A549 (cell line): ENCODE measurements at regions not wholly inside any gene's neighbourhood (a gene's known extent, or its start where the extent isn't known, plus 50 kb on each side); places are given as distances from the start of the nearest gene placed in this dataset.

ENCODE experiments used
- BHLHE40 ChIP-seq: IDR thresholded peaks from 2 replicates; pipeline ENCODE4 v1.6.1; 2012; ENCODE audit warnings: low read depth, low read length, inconsistent platforms
- CBX2 ChIP-seq: fragments of 200-600 bp; sonication (generic); IDR thresholded peaks from 2 replicates; pipeline ENCODE4 v1.6.1; 2016; ENCODE audit warnings: low read depth, mild to moderate bottlenecking, borderline replicate concordance
- CTCF ChIP-seq: fragments of >200 bp; sonication (Bioruptor Twin); formaldehyde crosslinking; IDR thresholded peaks from 3 replicates; pipeline ENCODE4 v1.5.1; 2016
- ELK1 ChIP-seq: fragments of 150-350 bp; IDR thresholded peaks from 2 replicates; pipeline ENCODE4 v1.6.1; 2014; ENCODE audit warnings: low read depth, mild to moderate bottlenecking, low read length
- ESRRA ChIP-seq: fragments of 150-350 bp; IDR thresholded peaks from 2 replicates; pipeline ENCODE4 v1.6.1; 2014; ENCODE audit warnings: mild to moderate bottlenecking, low read length, borderline replicate concordance
- HDAC2 ChIP-seq: fragments of 200-600 bp; sonication (generic); IDR thresholded peaks from 2 replicates; pipeline ENCODE4 v1.6.1; 2016
- MAX ChIP-seq: IDR thresholded peaks from 2 replicates; pipeline ENCODE4 v1.6.1; 2012
- MYC ChIP-seq: IDR thresholded peaks from 2 replicates; pipeline ENCODE4 v1.6.1; 2012; ENCODE audit warnings: mild to moderate bottlenecking, inconsistent platforms, low read length, improper control_type of control experiment, borderline replicate concordance
- POLR2A ChIP-seq: IDR thresholded peaks from 2 replicates; pipeline ENCODE4 v1.6.1; 2012; ENCODE audit warnings: mild to moderate bottlenecking, low read length
- REST ChIP-seq: fragments of 200-600 bp; sonication (generic); IDR thresholded peaks from 2 replicates; pipeline ENCODE4 v1.6.1; 2016; ENCODE audit warnings: antibody characterized with exemption, mild to moderate bottlenecking, moderate library complexity
- RFX5 ChIP-seq: fragments of 450-650 bp; IDR thresholded peaks from 2 replicates; pipeline ENCODE4 v1.7.1; 2014; ENCODE audit warnings: antibody characterized with exemption, mild to moderate bottlenecking, moderate library complexity
- SMC3 ChIP-seq: fragments of >200 bp; sonication (Bioruptor Twin); formaldehyde crosslinking; IDR thresholded peaks from 3 replicates; pipeline ENCODE4 v1.6.1; 2018; ENCODE audit warnings: inconsistent platforms

GRCh38 chr6:51468704-51469103 lies 618.7 kb downstream of the PKHD1 start:
- TF ChIP-seq MYC (no peak), CBX2 (no peak), POLR2A (no peak), CTCF (no peak), HDAC2 (no peak), REST (no peak), SMC3 (no peak), RFX5 (no peak), BHLHE40 (no peak), MAX (no peak), ELK1 (no peak), ESRRA (no peak)
